ENCODE measurements at regions not wholly inside any gene's neighbourhood (a gene's known extent, or its start where the extent isn't known, plus 50 kb on each side); places are given as distances from the start of the nearest gene placed in this dataset.

DNA sequence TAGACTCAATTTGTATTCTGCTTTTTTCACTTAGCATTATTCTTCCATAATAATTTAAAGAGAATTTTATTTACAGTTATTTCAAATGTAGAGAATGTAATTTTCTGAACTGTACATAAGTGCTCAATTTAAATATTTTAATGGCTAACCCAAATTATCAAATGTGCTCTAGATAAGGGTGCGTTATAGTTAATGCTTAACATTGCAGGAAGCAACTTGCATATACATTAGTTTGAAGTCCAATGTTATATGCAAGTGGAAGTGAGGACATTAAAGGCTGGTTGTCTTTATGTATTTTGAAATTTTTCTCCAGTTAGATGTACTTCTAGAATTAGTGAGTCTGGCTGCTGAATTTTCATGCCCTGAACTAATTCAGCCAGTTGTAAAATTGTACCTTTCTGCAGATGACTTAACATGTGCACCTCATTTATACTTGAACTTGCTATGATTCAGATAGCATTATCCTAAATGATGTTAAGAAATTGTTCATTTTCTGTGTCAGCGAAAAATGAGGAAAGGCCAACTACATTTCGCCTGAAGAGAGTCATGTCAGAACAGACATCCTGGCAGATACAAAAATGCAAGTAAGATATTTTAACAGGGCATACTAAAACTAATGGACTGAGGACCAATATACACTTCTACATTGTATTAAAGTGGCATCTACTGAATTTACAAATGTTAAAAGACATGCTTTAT, 59.2 kb upstream of the GAREM1 start:
- Histone ChIP-seq H3K36me3 (ENCODE audit: control insufficient read depth in 1 of 2, insufficient read depth in 2 of 2, low read length in 1 of 2) (no peaks in the 10 kb centered on the region), H3K4me3 (ENCODE audit: low read length in 2 of 2) (no peak overlapping the region), H3K27me3 (ENCODE audit: control insufficient read depth in 1 of 2, insufficient read depth in 2 of 2, low read length in 1 of 2) (no peaks in the 10 kb centered on the region), H3K27ac (ENCODE audit: low read depth in 1 of 2, low read length in 2 of 2) (no peak overlapping the region), H3K9me3 (ENCODE audit: control insufficient read depth, low read length) (no peaks in the 10 kb centered on the region), H3K4me1 (ENCODE audit: control insufficient read depth in 1 of 2, insufficient read depth in 2 of 2, low read length in 2 of 2) (no peaks in the 10 kb centered on the region)
- intact Hi-C loops (cut with DNase I) = no loop called here
- DNase-seq = no peak
- ATAC-seq (ENCODE audit: low FRiP score) = no peak
- 88 to 91% methylated on average over 3 of the region's 3 CpGs for WGBS, 2 donors

DNA sequence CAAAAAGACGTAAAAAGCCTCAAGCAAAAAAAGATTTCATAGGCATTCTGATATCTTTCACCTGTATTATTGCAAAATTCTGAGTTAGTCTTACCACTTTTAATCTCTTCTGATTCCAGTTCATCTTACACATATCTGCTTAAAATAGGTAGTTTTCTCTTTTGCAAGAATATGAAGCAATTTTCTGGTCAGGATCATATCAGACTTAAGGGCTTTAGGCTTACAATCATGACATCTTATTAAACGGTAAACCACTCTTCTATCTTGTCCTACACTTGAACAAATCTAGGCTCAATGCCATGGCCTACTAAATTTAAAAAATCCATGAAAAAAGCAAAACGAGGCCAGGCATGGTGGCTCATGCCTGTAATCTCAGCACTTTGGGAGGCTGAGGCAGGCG, 50.1 kb upstream of the GAREM1 start:
- H3K9me3 ChIP-seq (ENCODE audit: control insufficient read depth, low read length) = peaks cover 1% of the 10 kb centered on the region
- intact Hi-C loops (cut with DNase I) = no loop called here
- no peak for ATAC-seq (ENCODE audit: low FRiP score)
- no peak overlapping the region for H3K4me3 ChIP-seq (ENCODE audit: low read length in 2 of 2)
- DNase-seq = no peak
- peaks cover 0 to 1% of the 10 kb centered on the region in 2 donors for H3K27me3 ChIP-seq (ENCODE audit: control insufficient read depth in 1 of 2, insufficient read depth in 2 of 2, low read length in 1 of 2)
- WGBS, 2 donors = 83 to 85% methylated on average over 4 of the region's 4 CpGs
- H3K36me3 ChIP-seq (ENCODE audit: control insufficient read depth in 1 of 2, insufficient read depth in 2 of 2, low read length in 1 of 2) = no peaks in the 10 kb centered on the region
- H3K27ac ChIP-seq (ENCODE audit: low read depth in 1 of 2, low read length in 2 of 2) = no peak overlapping the region
- H3K4me1 ChIP-seq (ENCODE audit: control insufficient read depth in 1 of 2, insufficient read depth in 2 of 2, low read length in 2 of 2) = no peaks in the 10 kb centered on the region

All from aorta (tissue), 5 donors.